Neural cell (in vitro differentiated cells): ENCODE measurements at regions not wholly inside any gene's neighbourhood (a gene's known extent, or its start where the extent isn't known, plus 50 kb on each side); places are given as distances from the start of the nearest gene placed in this dataset.

Source experiments
- H2AFZ ChIP-seq: fragments of 200-600, 300-800 bp; sonication (generic), shearing (Covaris generic); 2 replicates; pipeline ENCODE4 v1.6.0; 2014; ENCODE audit warnings: low read depth, mild to moderate bottlenecking, antibody characterized with exemption, low read length, moderate library complexity
- H3F3A ChIP-seq: fragments of 200-600 bp; shearing (Covaris generic); 2 replicates; pipeline ENCODE4 v1.6.1; 2016; ENCODE audit warnings: mild to moderate bottlenecking, moderate library complexity, mixed read lengths, antibody characterized with exemption, low read length; ENCODE audit not compliant: insufficient read depth, poor library complexity, severe bottlenecking
- H3K27ac ChIP-seq: fragments of 200-600, 300-800 bp; sonication (generic), shearing (Covaris generic); 2 replicates; pipeline ENCODE4 v1.5.1; 2014; ENCODE audit warnings: mild to moderate bottlenecking, low read length, moderate library complexity
- H3K27me3 ChIP-seq: fragments of 300-800, 200-600 bp; sonication (generic), shearing (Covaris generic); 2 replicates; pipeline ENCODE4 v1.6.0; 2014; ENCODE audit warnings: mild to moderate bottlenecking, low read depth, low read length, moderate library complexity; ENCODE audit not compliant: insufficient read depth
- H3K36me3 ChIP-seq: fragments of 300-800, 200-600 bp; sonication (generic), shearing (Covaris generic); 2 replicates; pipeline ENCODE4 v1.5.1; 2014; ENCODE audit warnings: mild to moderate bottlenecking, antibody characterized with exemption, low read length, moderate library complexity; ENCODE audit not compliant: insufficient read depth
- H3K4me2 ChIP-seq: fragments of 300-800, 200-600 bp; sonication (generic), shearing (Covaris generic); 2 replicates; pipeline ENCODE4 v1.6.0; 2014; ENCODE audit warnings: mild to moderate bottlenecking, low read length
- H3K4me3 ChIP-seq: fragments of 300-800, 200-600 bp; sonication (generic), shearing (Covaris generic); 2 replicates; pipeline ENCODE4 v1.5.1; 2014; ENCODE audit warnings: mild to moderate bottlenecking, low read length, moderate library complexity
- H3K79me2 ChIP-seq: fragments of 200-600 bp; shearing (Covaris generic); replicated peaks from 2 replicates; pipeline ENCODE4 v1.6.0; 2014; ENCODE audit warnings: mild to moderate bottlenecking, low read length, moderate library complexity; ENCODE audit not compliant: insufficient read depth
- H3K9ac ChIP-seq: fragments of 300-800, 200-600 bp; sonication (generic), shearing (Covaris generic); 2 replicates; pipeline ENCODE4 v1.6.1; 2016; ENCODE audit warnings: mild to moderate bottlenecking, low read length, mixed read lengths
- H3K9me2 ChIP-seq: fragments of 200-600 bp; shearing (Covaris generic); 2 replicates; pipeline ENCODE4 v1.6.1; 2016; ENCODE audit warnings: mild to moderate bottlenecking, low read length, mixed read lengths; ENCODE audit not compliant: insufficient read depth
- H3K9me3 ChIP-seq: fragments of 200-600, 300-800 bp; sonication (generic), shearing (Covaris generic); 2 replicates; pipeline ENCODE4 v1.6.1; 2016; ENCODE audit warnings: mild to moderate bottlenecking, mixed run types, low read length, moderate library complexity, mixed read lengths
- H4K20me1 ChIP-seq: fragments of 200-600 bp; shearing (Covaris generic); 2 replicates; pipeline ENCODE4 v1.6.1; 2016; ENCODE audit warnings: mild to moderate bottlenecking, mixed run types; ENCODE audit not compliant: insufficient read depth
- CTCF ChIP-seq: fragments of 450-650 bp; IDR thresholded peaks from 2 replicates; pipeline ENCODE4 v1.5.1; 2014; ENCODE audit warnings: antibody characterized with exemption, mild to moderate bottlenecking, moderate library complexity; ENCODE audit not compliant: poor library complexity, severe bottlenecking
- EP300 ChIP-seq: fragments of 450-650 bp; conservative IDR thresholded peaks from 2 replicates; pipeline ENCODE4 v1.6.1; 2014; ENCODE audit warnings: antibody characterized with exemption, mild to moderate bottlenecking, moderate library complexity; ENCODE audit not compliant: poor library complexity, severe bottlenecking
- EZH2 ChIP-seq: fragments of 200-600, 300-800 bp; shearing (Covaris generic), sonication (generic); IDR thresholded peaks from 2 replicates; pipeline ENCODE4 v1.6.1; 2014; ENCODE audit warnings: antibody characterized with exemption, low read length, borderline replicate concordance, mild to moderate bottlenecking; ENCODE audit not compliant: insufficient read depth, poor library complexity, severe bottlenecking
- MXI1 ChIP-seq: fragments of 450-650 bp; conservative IDR thresholded peaks from 2 replicates; pipeline ENCODE4 v1.6.1; 2014; ENCODE audit warnings: antibody characterized with exemption, mild to moderate bottlenecking; ENCODE audit not compliant: poor library complexity, severe bottlenecking
- POLR2AphosphoS5 ChIP-seq: IDR thresholded peaks from 2 replicates; pipeline ENCODE4 v1.6.1; 2012
- RAD21 ChIP-seq: fragments of 450-650 bp; conservative IDR thresholded peaks from 2 replicates; pipeline ENCODE4 v1.6.1; 2014; ENCODE audit warnings: antibody characterized with exemption, mild to moderate bottlenecking, moderate library complexity
- SMC3 ChIP-seq: fragments of 450-650 bp; conservative IDR thresholded peaks from 2 replicates; pipeline ENCODE4 v1.6.1; 2014; ENCODE audit warnings: antibody characterized with exemption, mild to moderate bottlenecking, moderate library complexity; ENCODE audit not compliant: poor library complexity
- TAF1 ChIP-seq: IDR thresholded peaks from 2 replicates; pipeline ENCODE4 v1.6.1; 2012; ENCODE audit warnings: low read depth
- TF ChIP-seq, protein P1 (sequence below): IDR thresholded peaks from 2 replicates; pipeline ENCODE4 v1.6.1; 2012; ENCODE audit warnings: borderline replicate concordance

GRCh38 chr12:47377414-47378221 is 297.9 kb upstream of the AMIGO2 start:
- Histone ChIP-seq H4K20me1 (no peaks in the 10 kb centered on the region), H3K9ac (no peak overlapping the region), H3K27ac (no peak overlapping the region), H3K9me2 (no peaks in the 10 kb centered on the region), H3K27me3 (no peaks in the 10 kb centered on the region), H3K36me3 (no peaks in the 10 kb centered on the region), H3K4me2 (no peak overlapping the region), H3K9me3 (no peaks in the 10 kb centered on the region), H3F3A (no peaks in the 10 kb centered on the region), H3K79me2 (no peaks in the 10 kb centered on the region), H3K4me3 (no peak overlapping the region), H2AFZ (no peak overlapping the region)
- TF ChIP-seq POLR2AphosphoS5 (no peak), MXI1 (no peak), TAF1 (no peak), RAD21 (no peak), EZH2 (no peak)
- TF ChIP-seq, protein P1, sequence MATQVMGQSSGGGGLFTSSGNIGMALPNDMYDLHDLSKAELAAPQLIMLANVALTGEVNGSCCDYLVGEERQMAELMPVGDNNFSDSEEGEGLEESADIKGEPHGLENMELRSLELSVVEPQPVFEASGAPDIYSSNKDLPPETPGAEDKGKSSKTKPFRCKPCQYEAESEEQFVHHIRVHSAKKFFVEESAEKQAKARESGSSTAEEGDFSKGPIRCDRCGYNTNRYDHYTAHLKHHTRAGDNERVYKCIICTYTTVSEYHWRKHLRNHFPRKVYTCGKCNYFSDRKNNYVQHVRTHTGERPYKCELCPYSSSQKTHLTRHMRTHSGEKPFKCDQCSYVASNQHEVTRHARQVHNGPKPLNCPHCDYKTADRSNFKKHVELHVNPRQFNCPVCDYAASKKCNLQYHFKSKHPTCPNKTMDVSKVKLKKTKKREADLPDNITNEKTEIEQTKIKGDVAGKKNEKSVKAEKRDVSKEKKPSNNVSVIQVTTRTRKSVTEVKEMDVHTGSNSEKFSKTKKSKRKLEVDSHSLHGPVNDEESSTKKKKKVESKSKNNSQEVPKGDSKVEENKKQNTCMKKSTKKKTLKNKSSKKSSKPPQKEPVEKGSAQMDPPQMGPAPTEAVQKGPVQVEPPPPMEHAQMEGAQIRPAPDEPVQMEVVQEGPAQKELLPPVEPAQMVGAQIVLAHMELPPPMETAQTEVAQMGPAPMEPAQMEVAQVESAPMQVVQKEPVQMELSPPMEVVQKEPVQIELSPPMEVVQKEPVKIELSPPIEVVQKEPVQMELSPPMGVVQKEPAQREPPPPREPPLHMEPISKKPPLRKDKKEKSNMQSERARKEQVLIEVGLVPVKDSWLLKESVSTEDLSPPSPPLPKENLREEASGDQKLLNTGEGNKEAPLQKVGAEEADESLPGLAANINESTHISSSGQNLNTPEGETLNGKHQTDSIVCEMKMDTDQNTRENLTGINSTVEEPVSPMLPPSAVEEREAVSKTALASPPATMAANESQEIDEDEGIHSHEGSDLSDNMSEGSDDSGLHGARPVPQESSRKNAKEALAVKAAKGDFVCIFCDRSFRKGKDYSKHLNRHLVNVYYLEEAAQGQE = no peak

GRCh38 chr12:47376927-47377326 is 297.2 kb upstream of the AMIGO2 start:
- no peaks in the 10 kb centered on the region for H3K79me2 ChIP-seq

More at GRCh38 chr12:47376927-47377326, 297.2 kb upstream of the AMIGO2 start:
- TF ChIP-seq EP300 = no peak
- no peak for TF ChIP-seq EZH2
- no peak for TF ChIP-seq POLR2AphosphoS5
- TF ChIP-seq RAD21 = no peak
- TF ChIP-seq, protein P1 = no peak
- TF ChIP-seq CTCF = no peak
- TF ChIP-seq SMC3 = no peak
- no peak for TF ChIP-seq TAF1
- TF ChIP-seq MXI1 = no peak
- Histone ChIP-seq H3K4me2 (no peak overlapping the region), H3K9ac (no peak overlapping the region), H3K36me3 (no peaks in the 10 kb centered on the region), H3F3A (no peaks in the 10 kb centered on the region), H3K27me3 (no peaks in the 10 kb centered on the region), H3K27ac (no peak overlapping the region), H3K4me3 (no peak overlapping the region), H4K20me1 (no peaks in the 10 kb centered on the region), H2AFZ (no peak overlapping the region), H3K9me3 (no peaks in the 10 kb centered on the region), H3K9me2 (no peaks in the 10 kb centered on the region)
